ENCODE measurements at regions not wholly inside any gene's neighbourhood (a gene's known extent, or its start where the extent isn't known, plus 50 kb on each side); places are given as distances from the start of the nearest gene placed in this dataset.

GRCh38 chr2:173834141-173834540 is 131.0 kb downstream of the SP3 start (continued):
- TF ChIP-seq ZNF512 (CRISPR knock-in tag; IDR thresholded peaks at IDR 0.05; ENCODE audit: borderline replicate concordance) (no peak), TP53 (CRISPR knock-in tag; IDR thresholded peaks at IDR 0.05) (no peak), MYBL2 (CRISPR knock-in tag; IDR thresholded peaks at IDR 0.05) (no peak), ZNF532 (CRISPR knock-in tag; IDR thresholded peaks at IDR 0.05; ENCODE audit: borderline replicate concordance) (no peak), ZNF219 (CRISPR knock-in tag; IDR thresholded peaks at IDR 0.05; ENCODE audit: borderline replicate concordance) (no peak), NR2C2 (CRISPR knock-in tag; IDR thresholded peaks at IDR 0.05) (no peak), EMX1 (CRISPR knock-in tag; IDR thresholded peaks at IDR 0.05) (no peak)
- TF ChIP-seq, protein P1, sequence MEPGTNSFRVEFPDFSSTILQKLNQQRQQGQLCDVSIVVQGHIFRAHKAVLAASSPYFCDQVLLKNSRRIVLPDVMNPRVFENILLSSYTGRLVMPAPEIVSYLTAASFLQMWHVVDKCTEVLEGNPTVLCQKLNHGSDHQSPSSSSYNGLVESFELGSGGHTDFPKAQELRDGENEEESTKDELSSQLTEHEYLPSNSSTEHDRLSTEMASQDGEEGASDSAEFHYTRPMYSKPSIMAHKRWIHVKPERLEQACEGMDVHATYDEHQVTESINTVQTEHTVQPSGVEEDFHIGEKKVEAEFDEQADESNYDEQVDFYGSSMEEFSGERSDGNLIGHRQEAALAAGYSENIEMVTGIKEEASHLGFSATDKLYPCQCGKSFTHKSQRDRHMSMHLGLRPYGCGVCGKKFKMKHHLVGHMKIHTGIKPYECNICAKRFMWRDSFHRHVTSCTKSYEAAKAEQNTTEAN (CRISPR knock-in tag; IDR thresholded peaks at IDR 0.05): no peak

DNA sequence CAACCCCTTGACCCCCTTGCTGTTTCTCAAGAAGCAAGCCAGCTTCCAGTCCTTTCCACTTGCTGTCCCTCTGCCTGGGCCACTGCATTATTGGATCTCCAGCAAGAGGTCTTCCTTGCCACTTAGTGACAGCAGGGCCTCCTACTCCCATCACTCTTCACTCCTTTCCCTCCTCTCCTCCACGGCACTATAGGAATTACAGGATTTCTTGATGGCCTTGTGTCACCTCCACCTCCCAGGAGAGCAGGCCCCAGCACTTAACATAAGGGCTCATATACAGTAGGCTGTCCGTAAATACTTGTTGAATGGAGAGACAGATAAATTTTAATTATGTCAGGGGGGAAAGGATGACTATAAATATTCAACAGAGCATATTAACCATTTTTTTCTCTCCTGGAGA is 129.4 kb downstream of the SP3 start:
- H3K27ac Mint-ChIP-seq: no peak overlapping the region

More for the DNA sequence above, 129.4 kb downstream of the SP3 start:
- no peak for TF ChIP-seq ZNF121 (CRISPR knock-in tag; IDR thresholded peaks at IDR 0.05)
- no peak for TF ChIP-seq EMX1 (CRISPR knock-in tag; IDR thresholded peaks at IDR 0.05)
- TF ChIP-seq, protein P2, sequence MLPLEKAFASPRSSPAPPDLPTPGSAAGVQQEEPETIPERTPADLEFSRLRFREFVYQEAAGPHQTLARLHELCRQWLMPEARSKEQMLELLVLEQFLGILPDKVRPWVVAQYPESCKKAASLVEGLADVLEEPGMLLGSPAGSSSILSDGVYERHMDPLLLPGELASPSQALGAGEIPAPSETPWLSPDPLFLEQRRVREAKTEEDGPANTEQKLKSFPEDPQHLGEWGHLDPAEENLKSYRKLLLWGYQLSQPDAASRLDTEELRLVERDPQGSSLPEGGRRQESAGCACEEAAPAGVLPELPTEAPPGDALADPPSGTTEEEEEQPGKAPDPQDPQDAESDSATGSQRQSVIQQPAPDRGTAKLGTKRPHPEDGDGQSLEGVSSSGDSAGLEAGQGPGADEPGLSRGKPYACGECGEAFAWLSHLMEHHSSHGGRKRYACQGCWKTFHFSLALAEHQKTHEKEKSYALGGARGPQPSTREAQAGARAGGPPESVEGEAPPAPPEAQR (CRISPR knock-in tag; IDR thresholded peaks at IDR 0.05): no peak
- no peak for TF ChIP-seq ESRRA (CRISPR knock-in tag; IDR thresholded peaks at IDR 0.05; ENCODE audit: borderline replicate concordance)
- TF ChIP-seq, protein P3, sequence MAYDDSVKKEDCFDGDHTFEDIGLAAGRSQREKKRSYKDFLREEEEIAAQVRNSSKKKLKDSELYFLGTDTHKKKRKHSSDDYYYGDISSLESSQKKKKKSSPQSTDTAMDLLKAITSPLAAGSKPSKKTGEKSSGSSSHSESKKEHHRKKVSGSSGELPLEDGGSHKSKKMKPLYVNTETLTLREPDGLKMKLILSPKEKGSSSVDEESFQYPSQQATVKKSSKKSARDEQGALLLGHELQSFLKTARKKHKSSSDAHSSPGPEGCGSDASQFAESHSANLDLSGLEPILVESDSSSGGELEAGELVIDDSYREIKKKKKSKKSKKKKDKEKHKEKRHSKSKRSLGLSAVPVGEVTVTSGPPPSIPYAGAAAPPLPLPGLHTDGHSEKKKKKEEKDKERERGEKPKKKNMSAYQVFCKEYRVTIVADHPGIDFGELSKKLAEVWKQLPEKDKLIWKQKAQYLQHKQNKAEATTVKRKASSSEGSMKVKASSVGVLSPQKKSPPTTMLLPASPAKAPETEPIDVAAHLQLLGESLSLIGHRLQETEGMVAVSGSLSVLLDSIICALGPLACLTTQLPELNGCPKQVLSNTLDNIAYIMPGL (CRISPR knock-in tag; IDR thresholded peaks at IDR 0.05): no peak
- TF ChIP-seq FOXP1 (CRISPR knock-in tag; IDR thresholded peaks at IDR 0.05; ENCODE audit: borderline replicate concordance): no peak
- TF ChIP-seq, protein P4, sequence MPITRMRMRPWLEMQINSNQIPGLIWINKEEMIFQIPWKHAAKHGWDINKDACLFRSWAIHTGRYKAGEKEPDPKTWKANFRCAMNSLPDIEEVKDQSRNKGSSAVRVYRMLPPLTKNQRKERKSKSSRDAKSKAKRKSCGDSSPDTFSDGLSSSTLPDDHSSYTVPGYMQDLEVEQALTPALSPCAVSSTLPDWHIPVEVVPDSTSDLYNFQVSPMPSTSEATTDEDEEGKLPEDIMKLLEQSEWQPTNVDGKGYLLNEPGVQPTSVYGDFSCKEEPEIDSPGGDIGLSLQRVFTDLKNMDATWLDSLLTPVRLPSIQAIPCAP (CRISPR knock-in tag; IDR thresholded peaks at IDR 0.05): no peak
- TF ChIP-seq, protein P5, sequence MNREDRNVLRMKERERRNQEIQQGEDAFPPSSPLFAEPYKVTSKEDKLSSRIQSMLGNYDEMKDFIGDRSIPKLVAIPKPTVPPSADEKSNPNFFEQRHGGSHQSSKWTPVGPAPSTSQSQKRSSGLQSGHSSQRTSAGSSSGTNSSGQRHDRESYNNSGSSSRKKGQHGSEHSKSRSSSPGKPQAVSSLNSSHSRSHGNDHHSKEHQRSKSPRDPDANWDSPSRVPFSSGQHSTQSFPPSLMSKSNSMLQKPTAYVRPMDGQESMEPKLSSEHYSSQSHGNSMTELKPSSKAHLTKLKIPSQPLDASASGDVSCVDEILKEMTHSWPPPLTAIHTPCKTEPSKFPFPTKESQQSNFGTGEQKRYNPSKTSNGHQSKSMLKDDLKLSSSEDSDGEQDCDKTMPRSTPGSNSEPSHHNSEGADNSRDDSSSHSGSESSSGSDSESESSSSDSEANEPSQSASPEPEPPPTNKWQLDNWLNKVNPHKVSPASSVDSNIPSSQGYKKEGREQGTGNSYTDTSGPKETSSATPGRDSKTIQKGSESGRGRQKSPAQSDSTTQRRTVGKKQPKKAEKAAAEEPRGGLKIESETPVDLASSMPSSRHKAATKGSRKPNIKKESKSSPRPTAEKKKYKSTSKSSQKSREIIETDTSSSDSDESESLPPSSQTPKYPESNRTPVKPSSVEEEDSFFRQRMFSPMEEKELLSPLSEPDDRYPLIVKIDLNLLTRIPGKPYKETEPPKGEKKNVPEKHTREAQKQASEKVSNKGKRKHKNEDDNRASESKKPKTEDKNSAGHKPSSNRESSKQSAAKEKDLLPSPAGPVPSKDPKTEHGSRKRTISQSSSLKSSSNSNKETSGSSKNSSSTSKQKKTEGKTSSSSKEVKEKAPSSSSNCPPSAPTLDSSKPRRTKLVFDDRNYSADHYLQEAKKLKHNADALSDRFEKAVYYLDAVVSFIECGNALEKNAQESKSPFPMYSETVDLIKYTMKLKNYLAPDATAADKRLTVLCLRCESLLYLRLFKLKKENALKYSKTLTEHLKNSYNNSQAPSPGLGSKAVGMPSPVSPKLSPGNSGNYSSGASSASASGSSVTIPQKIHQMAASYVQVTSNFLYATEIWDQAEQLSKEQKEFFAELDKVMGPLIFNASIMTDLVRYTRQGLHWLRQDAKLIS (CRISPR knock-in tag; IDR thresholded peaks at IDR 0.05; ENCODE audit: borderline replicate concordance): no peak
- TF ChIP-seq USF1 (CRISPR knock-in tag; IDR thresholded peaks at IDR 0.05): no peak
- no peak for TF ChIP-seq ZNF317 (CRISPR knock-in tag; IDR thresholded peaks at IDR 0.05; ENCODE audit: borderline replicate concordance, low read depth)
- TF ChIP-seq ZNF219 (CRISPR knock-in tag; IDR thresholded peaks at IDR 0.05; ENCODE audit: borderline replicate concordance): no peak
- TF ChIP-seq ZNF396 (CRISPR knock-in tag; IDR thresholded peaks at IDR 0.05; ENCODE audit: borderline replicate concordance): no peak
- no peak for TF ChIP-seq GRHL2 (CRISPR knock-in tag; IDR thresholded peaks at IDR 0.05; ENCODE audit: insufficient replicate concordance, severe bottlenecking)
- TF ChIP-seq MYBL2 (CRISPR knock-in tag; IDR thresholded peaks at IDR 0.05): no peak
- peaks cover 7% of the 10 kb centered on the region; the same call in 1 of the 2 replicates for H3K36me3 Mint-ChIP-seq
- DNase-seq (ENCODE audit: low spot score) (no peak), ATAC-seq (no peak)
- ChIA-PET CTCF (interaction anchor here (0.6 kb wide), 2 partner anchors 40 to 1805 kb away, joined by 3 to 4 read pairs; no protein-coding TSS in a partner anchor), POLR2A (no interaction called here)
- H3K27me3 Mint-ChIP-seq (ENCODE audit: low read depth): no peaks in the 10 kb centered on the region
- H3K4me3 Mint-ChIP-seq: no peak overlapping the region
- 0 out of 2 replicates have a peak, but pooled peaks cover 3% of the 10 kb centered on the region for H3K4me1 Mint-ChIP-seq
- peaks cover 21% of the 10 kb centered on the region for H3K9me3 Mint-ChIP-seq

Measured in WTC11 (cell line).